ENCODE measurements at regions not wholly inside any gene's neighbourhood (a gene's known extent, or its start where the extent isn't known, plus 50 kb on each side); places are given as distances from the start of the nearest gene placed in this dataset.

- TF ChIP-seq SNAPC5 (CRISPR knock-in tag; IDR thresholded peaks at IDR 0.05) (no peak), ELF4 (CRISPR knock-in tag; IDR thresholded peaks at IDR 0.05) (no peak)
Measured at GRCh38 chr3:14601692-14602005, 49.9 kb upstream of the CCDC174 start.

Measured in K562 (cell line).